ENCODE measurements at regions not wholly inside any gene's neighbourhood (a gene's known extent, or its start where the extent isn't known, plus 50 kb on each side); places are given as distances from the start of the nearest gene placed in this dataset.

- DNase-seq (ENCODE audit: low spot score in 2 of 2): no peak
- Mint-ChIP-seq H3K27me3 (no peaks in the 10 kb centered on the region), H3K36me3 (ENCODE audit: insufficient read depth) (peaks cover 3% of the 10 kb centered on the region), H3K4me3 (no peak overlapping the region), H3K27ac (ENCODE audit: low read depth) (no peak overlapping the region), H3K9me3 (peaks cover 7% of the 10 kb centered on the region), H3K4me1 (no peaks in the 10 kb centered on the region)
- ATAC-seq (replicated peaks; ENCODE audit: extremely low read depth, poor library complexity, severe bottlenecking): no peak
These were observed 241.5 kb downstream of the DCDC2C start for GRCh38 chr2:3944841-3945240.

GRCh38 chr2:3948191-3948590, 244.8 kb downstream of the DCDC2C start:
- Mint-ChIP-seq H3K4me3 (no peak overlapping the region), H3K36me3 (ENCODE audit: insufficient read depth) (no peaks in the 10 kb centered on the region), H3K4me1 (no peaks in the 10 kb centered on the region), H3K27me3 (no peaks in the 10 kb centered on the region), H3K27ac (ENCODE audit: low read depth) (no peak overlapping the region), H3K9me3 (peaks cover 7% of the 10 kb centered on the region)
- DNase-seq (ENCODE audit: low spot score in 2 of 2) (no peak), ATAC-seq (replicated peaks; ENCODE audit: extremely low read depth, poor library complexity, severe bottlenecking) (no peak)

- Mint-ChIP-seq H3K9me3 (no peaks in the 10 kb centered on the region), H3K36me3 (ENCODE audit: insufficient read depth) (no peaks in the 10 kb centered on the region), H3K27ac (ENCODE audit: low read depth) (no peak overlapping the region), H3K4me1 (no peaks in the 10 kb centered on the region), H3K4me3 (no peak overlapping the region), H3K27me3 (no peaks in the 10 kb centered on the region)
- ATAC-seq (replicated peaks; ENCODE audit: extremely low read depth, poor library complexity, severe bottlenecking): no peak
- no peak for DNase-seq (ENCODE audit: low spot score in 2 of 2)
These were observed 248.0 kb downstream of the DCDC2C start for GRCh38 chr2:3951131-3951954.

- Mint-ChIP-seq H3K4me1 (no peaks in the 10 kb centered on the region), H3K27ac (ENCODE audit: low read depth) (no peak overlapping the region), H3K36me3 (ENCODE audit: insufficient read depth) (no peaks in the 10 kb centered on the region), H3K4me3 (no peak overlapping the region), H3K9me3 (no peaks in the 10 kb centered on the region), H3K27me3 (no peaks in the 10 kb centered on the region)
- DNase-seq (ENCODE audit: low spot score in 2 of 2): no peak
- no peak for ATAC-seq (replicated peaks; ENCODE audit: extremely low read depth, poor library complexity, severe bottlenecking)
These were observed 249.6 kb downstream of the DCDC2C start for GRCh38 chr2:3952866-3953516.

- H3K4me3 Mint-ChIP-seq: no peak overlapping the region
- ATAC-seq (replicated peaks; ENCODE audit: extremely low read depth, poor library complexity, severe bottlenecking) (no peak), DNase-seq (ENCODE audit: low spot score in 2 of 2) (no peak)
These were observed 250.9 kb downstream of the DCDC2C start for GRCh38 chr2:3954261-3954660.

GRCh38 chr2:3956406-3956805, 253.0 kb downstream of the DCDC2C start:
- Mint-ChIP-seq H3K27me3 (no peaks in the 10 kb centered on the region), H3K27ac (ENCODE audit: low read depth) (no peak overlapping the region), H3K4me3 (no peak overlapping the region), H3K4me1 (no peaks in the 10 kb centered on the region), H3K9me3 (no peaks in the 10 kb centered on the region), H3K36me3 (ENCODE audit: insufficient read depth) (no peaks in the 10 kb centered on the region)
- DNase-seq (ENCODE audit: low spot score in 2 of 2) (no peak), ATAC-seq (replicated peaks; ENCODE audit: extremely low read depth, poor library complexity, severe bottlenecking) (no peak)

More at GRCh38 chr2:3954261-3954660, 250.9 kb downstream of the DCDC2C start:
- Mint-ChIP-seq H3K4me1 (no peaks in the 10 kb centered on the region), H3K9me3 (no peaks in the 10 kb centered on the region), H3K36me3 (ENCODE audit: insufficient read depth) (no peaks in the 10 kb centered on the region), H3K27ac (ENCODE audit: low read depth) (no peak overlapping the region), H3K27me3 (no peaks in the 10 kb centered on the region)

- ATAC-seq (replicated peaks; ENCODE audit: extremely low read depth, poor library complexity, severe bottlenecking) (no peak), DNase-seq (ENCODE audit: low spot score in 2 of 2) (no peak)
- peaks cover under 1% of the 10 kb centered on the region for H3K9me3 Mint-ChIP-seq
- no peak overlapping the region for H3K27ac Mint-ChIP-seq (ENCODE audit: low read depth)
- no peaks in the 10 kb centered on the region for H3K36me3 Mint-ChIP-seq (ENCODE audit: insufficient read depth)
- no peaks in the 10 kb centered on the region for H3K27me3 Mint-ChIP-seq
- H3K4me3 Mint-ChIP-seq: no peak overlapping the region
- H3K4me1 Mint-ChIP-seq: no peaks in the 10 kb centered on the region
These were observed 253.5 kb downstream of the DCDC2C start for GRCh38 chr2:3956892-3957291.

- peaks cover 8% of the 10 kb centered on the region for H3K9me3 Mint-ChIP-seq
- no peak overlapping the region for H3K27ac Mint-ChIP-seq (ENCODE audit: low read depth)
- no peaks in the 10 kb centered on the region for H3K36me3 Mint-ChIP-seq (ENCODE audit: insufficient read depth)
- DNase-seq (ENCODE audit: low spot score in 2 of 2) (no peak), ATAC-seq (replicated peaks; ENCODE audit: extremely low read depth, poor library complexity, severe bottlenecking) (no peak)
- no peak overlapping the region for H3K4me3 Mint-ChIP-seq
- H3K27me3 Mint-ChIP-seq: no peaks in the 10 kb centered on the region
- H3K4me1 Mint-ChIP-seq: no peaks in the 10 kb centered on the region
These were observed 255.1 kb downstream of the DCDC2C start for GRCh38 chr2:3958465-3958864.

GRCh38 chr2:3958969-3959368, 255.6 kb downstream of the DCDC2C start:
- Mint-ChIP-seq H3K36me3 (ENCODE audit: insufficient read depth) (no peaks in the 10 kb centered on the region), H3K27me3 (no peaks in the 10 kb centered on the region), H3K4me3 (no peak overlapping the region), H3K27ac (ENCODE audit: low read depth) (no peak overlapping the region), H3K4me1 (no peaks in the 10 kb centered on the region), H3K9me3 (peaks cover 8% of the 10 kb centered on the region)
- ATAC-seq (replicated peaks; ENCODE audit: extremely low read depth, poor library complexity, severe bottlenecking) (no peak), DNase-seq (ENCODE audit: low spot score in 2 of 2) (no peak)

- no peak for DNase-seq (ENCODE audit: low spot score in 2 of 2)
- Mint-ChIP-seq H3K36me3 (ENCODE audit: insufficient read depth) (no peaks in the 10 kb centered on the region), H3K27me3 (no peaks in the 10 kb centered on the region), H3K9me3 (peaks cover 8% of the 10 kb centered on the region), H3K4me3 (no peak overlapping the region), H3K4me1 (no peaks in the 10 kb centered on the region), H3K27ac (ENCODE audit: low read depth) (no peak overlapping the region)
- ATAC-seq (replicated peaks; ENCODE audit: extremely low read depth, poor library complexity, severe bottlenecking): no peak
These were observed 256.0 kb downstream of the DCDC2C start for GRCh38 chr2:3959372-3959771.

GRCh38 chr2:3960106-3960505, 256.7 kb downstream of the DCDC2C start:
- Mint-ChIP-seq H3K36me3 (ENCODE audit: insufficient read depth) (no peaks in the 10 kb centered on the region), H3K4me1 (no peaks in the 10 kb centered on the region), H3K4me3 (no peak overlapping the region), H3K27ac (ENCODE audit: low read depth) (no peak overlapping the region), H3K9me3 (peaks cover 8% of the 10 kb centered on the region), H3K27me3 (no peaks in the 10 kb centered on the region)
- ATAC-seq (replicated peaks; ENCODE audit: extremely low read depth, poor library complexity, severe bottlenecking) (no peak), DNase-seq (ENCODE audit: low spot score in 2 of 2) (no peak)

- H3K36me3 Mint-ChIP-seq (ENCODE audit: insufficient read depth): no peaks in the 10 kb centered on the region
- ATAC-seq (replicated peaks; ENCODE audit: extremely low read depth, poor library complexity, severe bottlenecking) (no peak), DNase-seq (ENCODE audit: low spot score in 2 of 2) (no peak)
- H3K4me1 Mint-ChIP-seq: no peaks in the 10 kb centered on the region
- peaks cover 8% of the 10 kb centered on the region for H3K9me3 Mint-ChIP-seq
- H3K27ac Mint-ChIP-seq (ENCODE audit: low read depth): no peak overlapping the region
- no peak overlapping the region for H3K4me3 Mint-ChIP-seq
- H3K27me3 Mint-ChIP-seq: no peaks in the 10 kb centered on the region
These were observed 259.3 kb downstream of the DCDC2C start for GRCh38 chr2:3962719-3963118.

- H3K4me3 Mint-ChIP-seq: no peak overlapping the region
- H3K4me1 Mint-ChIP-seq: no peaks in the 10 kb centered on the region
- ATAC-seq (replicated peaks; ENCODE audit: extremely low read depth, poor library complexity, severe bottlenecking) (no peak), DNase-seq (ENCODE audit: low spot score in 2 of 2) (no peak)
- H3K9me3 Mint-ChIP-seq: peaks cover 8% of the 10 kb centered on the region
- no peaks in the 10 kb centered on the region for H3K27me3 Mint-ChIP-seq
- no peak overlapping the region for H3K27ac Mint-ChIP-seq (ENCODE audit: low read depth)
- H3K36me3 Mint-ChIP-seq (ENCODE audit: insufficient read depth): no peaks in the 10 kb centered on the region
These were observed 261.8 kb downstream of the DCDC2C start for GRCh38 chr2:3965211-3965610.
